Hypothalamus (tissue), 51 donors: ENCODE measurements at regions not wholly inside any gene's neighbourhood (a gene's known extent, or its start where the extent isn't known, plus 50 kb on each side); places are given as distances from the start of the nearest gene placed in this dataset.
A peak's percentile ranks its signal among the peaks of the same experiment; 100 is the strongest.
"Not testable (repeated sequence)": the region's sequence is repeated elsewhere in the genome, so short reads cannot be mapped to it uniquely, and the experiment has no call there.

Experiments
- DNase-seq, 51 donors: peaks; one replicate each; lab custom pipeline; 2025; lab: John Stamatoyannopoulos, UW

- DNase-seq = no peak
Observed at GRCh38 chr1:121518726-121519041, 333.9 kb downstream of the SRGAP2C start.

GRCh38 chr1:121519042-121519755 lies 334.4 kb downstream of the SRGAP2C start:
- DNase-seq = peak in 49 of 51 donors; percentile 11 to 82 (median 56)

GRCh38 chr1:121519756-121520286 lies 335.0 kb downstream of the SRGAP2C start:
- not testable (repeated sequence) for DNase-seq

GRCh38 chr1:121522061-121522759 lies 337.4 kb downstream of the SRGAP2C start:
- no peak for DNase-seq

- DNase-seq = not testable (repeated sequence)
Observed at GRCh38 chr1:121523112-121523511, 338.3 kb downstream of the SRGAP2C start.

- DNase-seq = no peak
Observed at GRCh38 chr1:121525355-121525754, 340.6 kb downstream of the SRGAP2C start.

GRCh38 chr1:121528958-121529357 lies 344.2 kb downstream of the SRGAP2C start:
- not testable (repeated sequence) for DNase-seq

GRCh38 chr1:121530026-121530425 lies 345.3 kb downstream of the SRGAP2C start:
- DNase-seq = not testable (repeated sequence)

- not testable (repeated sequence) for DNase-seq
Observed at GRCh38 chr1:121531747-121532146, 347.0 kb downstream of the SRGAP2C start.

GRCh38 chr1:121538148-121538547 lies 353.4 kb downstream of the SRGAP2C start:
- not testable (repeated sequence) for DNase-seq

- DNase-seq = no peak
Observed at GRCh38 chr1:121538943-121539575, 354.3 kb downstream of the SRGAP2C start.

- not testable (repeated sequence) for DNase-seq
Observed at GRCh38 chr1:121543988-121544387, 359.2 kb downstream of the SRGAP2C start.

- DNase-seq = no peak
Observed at GRCh38 chr1:121544500-121544899, 359.7 kb downstream of the SRGAP2C start.

GRCh38 chr1:121545899-121546298 lies 361.1 kb downstream of the SRGAP2C start:
- not testable (repeated sequence) for DNase-seq

GRCh38 chr1:121546830-121547591 lies 362.2 kb downstream of the SRGAP2C start:
- no peak for DNase-seq

- not testable (repeated sequence) for DNase-seq
Observed at GRCh38 chr1:121547726-121548125, 363.0 kb downstream of the SRGAP2C start.

GRCh38 chr1:121550817-121551216 lies 366.0 kb downstream of the SRGAP2C start:
- not testable (repeated sequence) for DNase-seq

- not testable (repeated sequence) for DNase-seq
Observed at GRCh38 chr1:121551491-121551890, 366.7 kb downstream of the SRGAP2C start.

- not testable (repeated sequence) for DNase-seq
Observed at GRCh38 chr1:121556560-121556959, 371.8 kb downstream of the SRGAP2C start.

- not testable (repeated sequence) for DNase-seq
Observed at GRCh38 chr1:121558034-121558433, 373.3 kb downstream of the SRGAP2C start.

- no peak for DNase-seq
Observed at GRCh38 chr1:121558514-121558913, 373.7 kb downstream of the SRGAP2C start.
